Panc1 (cell line): ENCODE measurements at regions not wholly inside any gene's neighbourhood (a gene's known extent, or its start where the extent isn't known, plus 50 kb on each side); places are given as distances from the start of the nearest gene placed in this dataset.

Experiments used
- SIN3A ChIP-seq: IDR thresholded peaks from 2 replicates; pipeline ENCODE4 v1.6.1; 2012; ENCODE audit warnings: low read depth, mild to moderate bottlenecking, low read length, moderate library complexity, borderline replicate concordance; ENCODE audit not compliant: insufficient read depth
- TF ChIP-seq, protein P1 (sequence below): fragments of 450-650 bp; IDR thresholded peaks from 2 replicates; pipeline ENCODE4 v1.5.1; 2017; ENCODE audit warnings: mild to moderate bottlenecking

DNA sequence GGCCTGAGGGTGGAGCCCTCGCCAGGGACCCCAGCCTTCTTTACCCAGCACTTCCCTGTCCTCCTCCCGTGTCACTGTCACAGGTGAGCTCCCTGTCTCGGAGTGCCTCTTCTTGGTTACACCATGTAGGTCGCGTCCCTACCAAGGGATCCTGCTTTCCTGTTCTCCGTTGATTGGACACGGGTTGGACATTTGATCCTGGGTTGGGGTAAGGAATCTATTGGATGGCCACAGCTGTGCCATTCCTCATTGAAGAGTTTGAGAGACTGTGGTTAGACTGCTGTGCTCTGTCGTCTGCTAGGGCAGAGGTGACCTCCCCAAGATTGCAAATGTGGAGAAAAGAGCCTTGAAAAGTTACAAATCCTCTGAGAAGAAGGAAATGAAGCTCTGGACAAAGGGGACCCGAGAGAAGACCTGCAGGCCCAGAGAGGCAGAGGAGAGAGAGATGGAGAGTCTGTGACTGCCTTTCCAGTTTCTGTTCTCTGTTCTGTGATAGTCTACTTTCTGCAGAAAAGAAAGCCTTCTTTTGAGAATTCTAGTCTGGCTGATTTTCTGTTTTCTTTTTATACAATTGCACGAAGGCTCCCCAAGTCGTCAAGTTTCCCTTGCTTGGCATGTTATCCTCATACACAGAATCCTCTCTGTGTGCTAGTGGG is 325.7 kb upstream of the RGMA start:
- TF ChIP-seq, protein P1, sequence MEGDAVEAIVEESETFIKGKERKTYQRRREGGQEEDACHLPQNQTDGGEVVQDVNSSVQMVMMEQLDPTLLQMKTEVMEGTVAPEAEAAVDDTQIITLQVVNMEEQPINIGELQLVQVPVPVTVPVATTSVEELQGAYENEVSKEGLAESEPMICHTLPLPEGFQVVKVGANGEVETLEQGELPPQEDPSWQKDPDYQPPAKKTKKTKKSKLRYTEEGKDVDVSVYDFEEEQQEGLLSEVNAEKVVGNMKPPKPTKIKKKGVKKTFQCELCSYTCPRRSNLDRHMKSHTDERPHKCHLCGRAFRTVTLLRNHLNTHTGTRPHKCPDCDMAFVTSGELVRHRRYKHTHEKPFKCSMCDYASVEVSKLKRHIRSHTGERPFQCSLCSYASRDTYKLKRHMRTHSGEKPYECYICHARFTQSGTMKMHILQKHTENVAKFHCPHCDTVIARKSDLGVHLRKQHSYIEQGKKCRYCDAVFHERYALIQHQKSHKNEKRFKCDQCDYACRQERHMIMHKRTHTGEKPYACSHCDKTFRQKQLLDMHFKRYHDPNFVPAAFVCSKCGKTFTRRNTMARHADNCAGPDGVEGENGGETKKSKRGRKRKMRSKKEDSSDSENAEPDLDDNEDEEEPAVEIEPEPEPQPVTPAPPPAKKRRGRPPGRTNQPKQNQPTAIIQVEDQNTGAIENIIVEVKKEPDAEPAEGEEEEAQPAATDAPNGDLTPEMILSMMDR, result no peak
- no peak for TF ChIP-seq SIN3A
